Retinal pigment epithelial cell (primary cell): ENCODE measurements at regions not wholly inside any gene's neighbourhood (a gene's known extent, or its start where the extent isn't known, plus 50 kb on each side); places are given as distances from the start of the nearest gene placed in this dataset.
"Not testable (repeated sequence)": the region's sequence is repeated elsewhere in the genome, so short reads cannot be mapped to it uniquely, and the experiment has no call there.

Experiments
- DNase-seq: peaks from one replicate; pipeline ENCODE4 v3.0.0-alpha.2; 2010; ENCODE audit warnings: low read depth
- H3K4me3 ChIP-seq: 2 replicates; pipeline ENCODE4 v1.5.1; 2011; ENCODE audit warnings: mild to moderate bottlenecking, low read length, control low read depth, moderate library complexity
- CTCF ChIP-seq: conservative IDR thresholded peaks from 2 replicates; pipeline ENCODE4 v1.5.1; 2011; ENCODE audit warnings: low read depth, low read length, control low read depth, inconsistent platforms

DNA sequence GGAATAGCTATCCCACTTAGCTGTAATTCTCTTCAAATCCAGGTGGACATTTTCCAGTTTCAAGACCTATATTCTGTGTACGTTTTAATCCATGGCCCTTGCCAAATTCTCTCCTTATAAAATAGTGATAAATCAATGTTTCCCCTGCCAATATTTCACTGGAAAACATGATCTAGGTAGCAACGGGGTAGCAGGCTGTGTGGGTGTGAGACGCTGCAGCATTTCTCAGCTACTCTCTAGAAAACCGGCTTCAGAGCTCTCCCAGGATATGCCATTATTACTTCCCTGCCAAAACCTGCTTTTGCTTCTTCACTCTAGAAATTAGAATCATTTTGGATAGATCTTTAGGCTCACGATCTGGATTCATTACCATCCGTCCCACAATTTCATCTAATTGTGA, 82.1 kb upstream of the SIPA1L2 start:
- no peak overlapping the region for H3K4me3 ChIP-seq
- TF ChIP-seq CTCF = no peak
- no peak for DNase-seq

GRCh38 chr1:232713785-232714184, 83.9 kb upstream of the SIPA1L2 start:
- H3K4me3 ChIP-seq = no peak overlapping the region
- no peak for DNase-seq
- TF ChIP-seq CTCF = no peak

- no peak for DNase-seq
- TF ChIP-seq CTCF = no peak
- H3K4me3 ChIP-seq = no peak overlapping the region
Observed at GRCh38 chr1:232715154-232715553, 85.2 kb upstream of the SIPA1L2 start.

- H3K4me3 ChIP-seq, DNase-seq: not testable (repeated sequence)
Observed at GRCh38 chr1:232717911-232718310, 87.3 kb upstream of the MAP10 start.

- H3K4me3 ChIP-seq = no peak overlapping the region
- no peak for TF ChIP-seq CTCF
- no peak for DNase-seq
Observed at GRCh38 chr1:232718928-232719927, 86.0 kb upstream of the MAP10 start.

GRCh38 chr1:232722626-232723025, 82.6 kb upstream of the MAP10 start:
- TF ChIP-seq CTCF = no peak
- no peak for DNase-seq
- H3K4me3 ChIP-seq = no peak overlapping the region

- no peak for DNase-seq
- no peak for TF ChIP-seq CTCF
- no peak overlapping the region for H3K4me3 ChIP-seq
Observed at GRCh38 chr1:232725305-232726047, 79.7 kb upstream of the MAP10 start.
